ENCODE measurements at regions not wholly inside any gene's neighbourhood (a gene's known extent, or its start where the extent isn't known, plus 50 kb on each side); places are given as distances from the start of the nearest gene placed in this dataset.

DNA sequence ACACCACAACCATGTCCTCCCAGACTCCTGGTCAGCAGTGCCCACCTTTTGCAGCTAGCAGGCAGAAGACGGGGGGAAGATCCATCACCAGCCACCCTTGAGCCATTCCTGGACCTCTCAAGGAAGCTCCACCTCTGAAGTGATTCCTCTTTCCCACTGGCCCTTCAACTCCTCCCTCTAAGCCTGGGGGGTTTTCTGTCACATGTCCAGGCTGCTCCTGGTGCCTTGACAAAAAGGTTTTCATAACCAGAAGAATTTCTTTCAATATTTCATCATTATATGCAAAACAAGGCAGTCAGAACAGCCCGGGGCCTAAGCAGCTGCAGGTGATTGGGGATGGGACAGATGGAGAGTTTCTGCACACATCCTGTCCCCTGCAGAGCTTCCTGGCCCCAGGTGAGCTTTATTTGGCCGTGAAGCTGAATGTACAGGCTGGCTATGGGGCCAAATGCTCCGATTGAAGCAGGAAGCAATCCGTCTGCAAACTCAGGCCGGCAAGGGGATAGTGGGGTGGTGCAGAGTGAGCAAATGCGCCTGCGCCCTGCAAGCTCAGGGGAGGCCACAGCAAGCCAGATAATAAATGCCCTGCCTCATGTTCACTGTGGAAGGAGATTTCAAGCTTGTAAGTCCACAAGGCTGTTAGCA, 173.5 kb downstream of the C5orf15 start:
- Histone ChIP-seq H3K36me3 (no peaks in the 10 kb centered on the region), H3K27me3 (no peaks in the 10 kb centered on the region), H3K9me3 (no peaks in the 10 kb centered on the region), H3K27ac (no peak overlapping the region), H3K4me1 (no peaks in the 10 kb centered on the region), H3K4me3 (no peak overlapping the region)
- no peak for DNase-seq
- no peak for TF ChIP-seq POLR2A (IDR thresholded peaks at IDR 0.05)
- TF ChIP-seq, protein P1, sequence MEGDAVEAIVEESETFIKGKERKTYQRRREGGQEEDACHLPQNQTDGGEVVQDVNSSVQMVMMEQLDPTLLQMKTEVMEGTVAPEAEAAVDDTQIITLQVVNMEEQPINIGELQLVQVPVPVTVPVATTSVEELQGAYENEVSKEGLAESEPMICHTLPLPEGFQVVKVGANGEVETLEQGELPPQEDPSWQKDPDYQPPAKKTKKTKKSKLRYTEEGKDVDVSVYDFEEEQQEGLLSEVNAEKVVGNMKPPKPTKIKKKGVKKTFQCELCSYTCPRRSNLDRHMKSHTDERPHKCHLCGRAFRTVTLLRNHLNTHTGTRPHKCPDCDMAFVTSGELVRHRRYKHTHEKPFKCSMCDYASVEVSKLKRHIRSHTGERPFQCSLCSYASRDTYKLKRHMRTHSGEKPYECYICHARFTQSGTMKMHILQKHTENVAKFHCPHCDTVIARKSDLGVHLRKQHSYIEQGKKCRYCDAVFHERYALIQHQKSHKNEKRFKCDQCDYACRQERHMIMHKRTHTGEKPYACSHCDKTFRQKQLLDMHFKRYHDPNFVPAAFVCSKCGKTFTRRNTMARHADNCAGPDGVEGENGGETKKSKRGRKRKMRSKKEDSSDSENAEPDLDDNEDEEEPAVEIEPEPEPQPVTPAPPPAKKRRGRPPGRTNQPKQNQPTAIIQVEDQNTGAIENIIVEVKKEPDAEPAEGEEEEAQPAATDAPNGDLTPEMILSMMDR (IDR thresholded peaks at IDR 0.05), result no peak

DNA sequence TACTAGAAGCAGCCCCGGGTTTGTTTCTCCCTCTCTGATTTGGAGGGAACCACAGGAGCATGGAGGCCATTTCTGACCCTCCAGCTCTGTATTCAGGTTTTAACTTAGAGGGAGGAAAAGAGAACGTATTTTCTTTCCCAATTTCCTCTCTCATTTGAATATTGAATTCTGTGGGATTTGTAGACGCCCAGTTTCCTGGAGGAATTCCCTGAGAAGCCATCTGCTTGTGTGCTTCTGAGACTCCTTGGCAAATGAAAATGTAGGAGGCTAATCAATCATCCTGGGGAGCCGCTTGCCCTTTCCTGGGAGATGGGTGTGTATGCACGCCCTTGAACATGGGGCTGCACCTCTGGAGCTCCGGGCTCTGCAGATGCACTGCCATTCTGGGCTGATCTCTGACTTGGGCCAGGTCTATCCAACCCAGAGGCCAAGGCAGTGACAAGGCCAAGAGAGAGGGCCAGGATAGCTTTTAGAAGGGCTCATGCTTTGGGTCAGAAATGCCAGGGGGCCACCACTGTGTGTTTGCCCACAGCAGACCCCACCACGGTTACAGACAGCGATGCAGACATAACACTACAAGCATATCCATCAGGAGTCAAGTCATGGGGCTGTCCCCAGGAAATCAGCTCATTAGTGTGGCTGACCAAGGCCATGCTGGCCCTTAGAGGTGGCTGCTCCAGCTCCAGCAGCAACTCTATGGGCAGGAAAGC, 174.5 kb downstream of the C5orf15 start:
- Histone ChIP-seq H3K27me3 (no peaks in the 10 kb centered on the region), H3K4me3 (no peak overlapping the region)
- TF ChIP-seq, protein P1 (IDR thresholded peaks at IDR 0.05), result no peak
- TF ChIP-seq POLR2A (IDR thresholded peaks at IDR 0.05), result no peak

DNA sequence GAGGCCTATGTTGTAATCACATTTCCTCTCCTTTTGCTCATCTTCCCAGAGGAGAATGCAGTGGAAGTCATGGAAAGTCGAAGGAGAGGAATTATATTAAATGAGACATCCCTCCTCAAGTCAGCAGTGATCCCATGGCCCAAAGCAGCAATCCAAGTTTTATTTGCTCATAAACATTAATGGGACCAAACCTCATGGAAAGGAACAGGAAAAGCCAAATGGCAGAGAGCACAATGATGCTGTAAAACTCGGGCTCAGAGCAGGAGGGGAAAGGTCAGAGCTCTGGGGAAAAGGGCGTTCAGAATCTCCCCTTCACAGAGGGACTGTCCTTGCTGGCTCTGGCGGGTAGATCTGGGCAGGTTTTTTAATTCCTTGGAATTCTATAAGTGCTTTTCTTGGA, 175.8 kb downstream of the C5orf15 start:
- no peaks in the 10 kb centered on the region for H3K9me3 ChIP-seq
- H3K4me1 ChIP-seq, result no peaks in the 10 kb centered on the region
- no peak overlapping the region for H3K27ac ChIP-seq
- TF ChIP-seq POLR2A (IDR thresholded peaks at IDR 0.05), result no peak
- H3K27me3 ChIP-seq, result no peaks in the 10 kb centered on the region
- DNase-seq, result no peak
- H3K4me3 ChIP-seq, result no peak overlapping the region
- H3K36me3 ChIP-seq, result no peaks in the 10 kb centered on the region

More for the DNA sequence above, 174.5 kb downstream of the C5orf15 start:
- no peaks in the 10 kb centered on the region for H3K9me3 ChIP-seq
- H3K4me1 ChIP-seq, result no peaks in the 10 kb centered on the region
- no peak overlapping the region for H3K27ac ChIP-seq
- H3K36me3 ChIP-seq, result no peaks in the 10 kb centered on the region
- no peak for DNase-seq

DNA sequence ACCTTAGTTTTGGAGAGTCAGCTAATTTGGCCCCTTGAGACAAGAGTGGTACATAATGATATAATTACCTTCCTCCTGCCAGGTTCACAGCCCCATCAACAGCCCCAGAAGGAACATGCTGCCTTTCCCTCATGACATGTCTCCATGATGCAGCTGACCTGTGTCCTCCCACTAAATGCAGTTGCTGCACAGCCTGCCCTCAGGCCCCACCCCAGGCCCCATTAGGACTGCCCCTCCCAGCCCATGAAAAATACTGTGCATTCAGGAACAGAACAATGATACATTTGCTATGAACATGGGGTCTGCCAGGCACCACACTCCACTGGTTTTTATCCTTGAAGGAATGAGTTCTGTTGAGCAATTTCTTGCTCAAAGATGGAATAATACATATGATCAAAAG, 176.4 kb downstream of the C5orf15 start:
- TF ChIP-seq, protein P1 (IDR thresholded peaks at IDR 0.05), result no peak
- no peak for TF ChIP-seq POLR2A (IDR thresholded peaks at IDR 0.05)
- Histone ChIP-seq H3K4me3 (no peak overlapping the region), H3K36me3 (no peaks in the 10 kb centered on the region), H3K9me3 (no peaks in the 10 kb centered on the region), H3K27me3 (no peaks in the 10 kb centered on the region), H3K4me1 (no peaks in the 10 kb centered on the region), H3K27ac (no peak overlapping the region)
- no peak for DNase-seq

DNA sequence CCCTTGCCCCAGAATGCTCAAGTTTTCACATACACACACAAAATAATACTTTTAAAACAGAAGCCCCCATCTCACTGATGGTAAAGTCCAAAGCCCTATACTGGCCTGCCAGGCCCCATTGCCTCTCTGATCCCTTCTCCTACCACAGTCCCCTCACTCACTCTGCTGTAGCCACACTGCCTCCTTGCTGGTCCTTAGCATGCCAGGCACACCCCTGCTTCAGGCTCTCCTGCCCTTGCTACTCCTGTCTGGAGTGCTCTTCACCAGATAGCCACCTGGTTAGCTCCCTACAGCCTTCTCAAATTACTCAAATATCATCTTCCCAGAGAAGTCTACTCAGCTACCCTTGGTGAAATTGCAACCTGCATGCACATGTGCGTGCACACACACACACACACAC, 177.5 kb downstream of the C5orf15 start:
- H3K27me3 ChIP-seq, result no peaks in the 10 kb centered on the region
- H3K27ac ChIP-seq, result no peak overlapping the region
- H3K9me3 ChIP-seq, result no peaks in the 10 kb centered on the region
- H3K4me3 ChIP-seq, result no peak overlapping the region
- H3K4me1 ChIP-seq, result no peaks in the 10 kb centered on the region
- DNase-seq, result no peak
- TF ChIP-seq, protein P1 (IDR thresholded peaks at IDR 0.05), result no peak
- H3K36me3 ChIP-seq, result no peaks in the 10 kb centered on the region

DNA sequence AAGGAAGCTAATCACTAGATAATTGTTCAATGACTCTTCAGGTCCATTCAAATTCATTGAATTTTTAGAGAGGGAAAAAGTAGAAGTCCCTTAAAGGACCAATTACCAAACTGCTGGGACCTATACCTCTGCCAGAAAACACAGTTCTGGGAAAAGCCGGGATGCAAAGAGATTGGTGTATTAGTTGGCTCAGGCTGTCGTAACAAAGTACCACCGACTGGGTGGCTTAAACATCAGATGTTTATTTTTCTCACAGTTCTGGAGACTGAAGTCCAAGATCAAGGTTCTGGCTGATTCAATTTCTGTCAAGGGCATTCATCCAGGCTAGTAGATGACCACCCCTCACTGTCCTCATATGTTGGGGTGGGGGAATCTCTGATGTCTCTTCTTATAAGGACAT, 177.1 kb upstream of the FSTL4 start:
- no peaks in the 10 kb centered on the region for H3K36me3 ChIP-seq
- H3K9me3 ChIP-seq, result no peaks in the 10 kb centered on the region
- no peaks in the 10 kb centered on the region for H3K4me1 ChIP-seq
- H3K27ac ChIP-seq, result no peak overlapping the region
- no peak overlapping the region for H3K4me3 ChIP-seq
- TF ChIP-seq POLR2A (IDR thresholded peaks at IDR 0.05), result no peak
- TF ChIP-seq, protein P1 (IDR thresholded peaks at IDR 0.05), result no peak
- DNase-seq, result no peak
- H3K27me3 ChIP-seq, result no peaks in the 10 kb centered on the region
